Esophagus muscularis mucosa (tissue), 4 donors: ENCODE measurements at regions not wholly inside any gene's neighbourhood (a gene's known extent, or its start where the extent isn't known, plus 50 kb on each side); places are given as distances from the start of the nearest gene placed in this dataset.

Source experiments
- EP300 ChIP-seq: sonication (generic); formaldehyde crosslinking; IDR thresholded peaks from one replicate; pipeline ENCODE4 v1.6.1; 2017; ENCODE audit warnings: antibody characterized with exemption
- POLR2A ChIP-seq: fragments of 450-650 bp; IDR thresholded peaks from one replicate; pipeline ENCODE4 v1.6.1; 2017; ENCODE audit warnings: antibody characterized with exemption, moderate library complexity, mild to moderate bottlenecking, low read depth
- POLR2AphosphoS5 ChIP-seq, 2 donors: sonication (generic); formaldehyde crosslinking; IDR thresholded peaks; one replicate each; pipeline ENCODE4 v1.6.1; 2017; ENCODE audit warnings: antibody characterized with exemption in 2 of 2
- TF ChIP-seq, protein P1 (sequence below), 3 experiments: fragments of 200-600 bp in 2 of 3; fragments of 450-650 bp in 1 of 3; sonication (generic) in 2 of 3; IDR thresholded peaks; one replicate each; pipeline ENCODE4 v1.5.1; 2017 to 2019; ENCODE audit warnings: antibody characterized with exemption in 3 of 3, mild to moderate bottlenecking in 2 of 3, moderate library complexity in 1 of 3

DNA sequence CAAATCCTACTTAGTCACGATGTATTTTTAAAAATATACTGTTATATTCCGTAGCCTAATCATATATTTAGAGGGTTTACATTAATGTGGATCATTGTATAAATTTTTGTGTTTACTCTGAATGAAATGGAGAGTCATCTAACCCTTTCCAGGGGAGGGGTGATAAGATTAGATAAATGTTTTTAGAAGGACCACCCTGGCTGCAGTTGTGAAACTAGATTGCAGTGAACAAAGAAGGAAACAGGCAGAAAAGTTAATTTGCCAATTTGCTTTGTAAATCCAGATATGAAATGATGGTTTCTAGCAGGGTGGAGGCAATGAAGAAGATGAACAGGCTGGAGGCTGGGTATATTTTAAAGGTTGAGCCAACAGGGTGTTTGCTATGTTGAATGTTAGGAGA lies 477.7 kb upstream of the ZMIZ1 start:
- TF ChIP-seq, protein P1, sequence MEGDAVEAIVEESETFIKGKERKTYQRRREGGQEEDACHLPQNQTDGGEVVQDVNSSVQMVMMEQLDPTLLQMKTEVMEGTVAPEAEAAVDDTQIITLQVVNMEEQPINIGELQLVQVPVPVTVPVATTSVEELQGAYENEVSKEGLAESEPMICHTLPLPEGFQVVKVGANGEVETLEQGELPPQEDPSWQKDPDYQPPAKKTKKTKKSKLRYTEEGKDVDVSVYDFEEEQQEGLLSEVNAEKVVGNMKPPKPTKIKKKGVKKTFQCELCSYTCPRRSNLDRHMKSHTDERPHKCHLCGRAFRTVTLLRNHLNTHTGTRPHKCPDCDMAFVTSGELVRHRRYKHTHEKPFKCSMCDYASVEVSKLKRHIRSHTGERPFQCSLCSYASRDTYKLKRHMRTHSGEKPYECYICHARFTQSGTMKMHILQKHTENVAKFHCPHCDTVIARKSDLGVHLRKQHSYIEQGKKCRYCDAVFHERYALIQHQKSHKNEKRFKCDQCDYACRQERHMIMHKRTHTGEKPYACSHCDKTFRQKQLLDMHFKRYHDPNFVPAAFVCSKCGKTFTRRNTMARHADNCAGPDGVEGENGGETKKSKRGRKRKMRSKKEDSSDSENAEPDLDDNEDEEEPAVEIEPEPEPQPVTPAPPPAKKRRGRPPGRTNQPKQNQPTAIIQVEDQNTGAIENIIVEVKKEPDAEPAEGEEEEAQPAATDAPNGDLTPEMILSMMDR (IDR thresholded peaks at IDR 0.05) = no peak
- TF ChIP-seq POLR2AphosphoS5 (IDR thresholded peaks at IDR 0.05) (no peak), POLR2A (no peak), EP300 (no peak)
